NCI-H460 (cell line): ENCODE measurements at regions not wholly inside any gene's neighbourhood (a gene's known extent, or its start where the extent isn't known, plus 50 kb on each side); places are given as distances from the start of the nearest gene placed in this dataset.
"Not testable (repeated sequence)": the region's sequence is repeated elsewhere in the genome, so short reads cannot be mapped to it uniquely, and the experiment has no call there.

Experiments
- DNase-seq: peaks from one replicate; pipeline ENCODE4 v3.0.0-alpha.2; 2016; ENCODE audit warnings: low read depth; ENCODE audit errors: extremely low read depth

DNA sequence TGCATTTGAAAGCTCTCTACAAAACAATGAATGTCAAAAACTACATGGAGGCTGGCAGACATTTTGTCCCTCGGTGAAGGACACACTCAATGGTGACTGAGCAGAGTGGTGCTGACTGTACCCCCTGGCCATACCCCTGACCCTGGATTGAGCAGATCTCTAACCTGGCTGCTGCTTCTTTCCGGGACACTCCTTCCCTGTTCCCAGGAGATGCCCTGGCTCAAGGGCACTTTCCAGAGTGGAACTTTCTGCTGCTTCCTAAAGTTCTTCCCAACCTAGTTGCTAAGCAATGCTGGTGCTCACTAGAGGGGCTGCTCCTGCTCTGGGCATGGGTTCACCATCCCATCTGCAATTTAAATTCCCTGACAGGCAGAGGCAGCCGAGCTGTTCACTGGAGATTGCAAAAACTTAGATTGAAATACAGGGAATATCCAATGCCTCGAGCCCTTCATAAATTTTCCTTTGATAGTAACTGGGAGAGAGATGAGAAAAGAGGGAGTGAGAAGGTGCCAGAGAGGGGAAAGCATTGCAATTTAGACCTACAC is 384.3 kb upstream of the PODXL start:
- DNase-seq = no peak

- DNase-seq = not testable (repeated sequence)
These were observed 382.4 kb upstream of the PODXL start for GRCh38 chr7:131938788-131939187.

GRCh38 chr7:131937868-131938267 is 381.4 kb upstream of the PODXL start:
- no peak for DNase-seq

DNA sequence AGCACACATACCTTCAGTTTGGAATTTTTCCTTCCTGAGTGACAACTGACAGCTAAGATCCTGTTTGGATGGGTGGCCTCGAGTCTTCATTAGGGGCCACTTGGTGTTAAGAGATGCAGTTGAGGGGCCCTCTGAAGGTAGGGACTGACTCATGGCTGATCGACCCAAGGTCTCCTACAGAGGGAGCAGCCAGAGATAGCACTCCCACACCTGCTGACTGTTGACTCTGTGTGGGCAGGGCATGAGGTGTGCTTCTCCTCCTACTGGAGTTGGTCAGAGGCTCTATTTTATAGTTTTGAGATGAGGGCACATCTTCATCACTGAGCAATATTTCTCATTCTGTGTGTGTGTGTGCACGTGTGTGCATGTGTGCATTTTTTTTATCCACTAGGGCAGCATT is 378.8 kb upstream of the PODXL start:
- no peak for DNase-seq

DNA sequence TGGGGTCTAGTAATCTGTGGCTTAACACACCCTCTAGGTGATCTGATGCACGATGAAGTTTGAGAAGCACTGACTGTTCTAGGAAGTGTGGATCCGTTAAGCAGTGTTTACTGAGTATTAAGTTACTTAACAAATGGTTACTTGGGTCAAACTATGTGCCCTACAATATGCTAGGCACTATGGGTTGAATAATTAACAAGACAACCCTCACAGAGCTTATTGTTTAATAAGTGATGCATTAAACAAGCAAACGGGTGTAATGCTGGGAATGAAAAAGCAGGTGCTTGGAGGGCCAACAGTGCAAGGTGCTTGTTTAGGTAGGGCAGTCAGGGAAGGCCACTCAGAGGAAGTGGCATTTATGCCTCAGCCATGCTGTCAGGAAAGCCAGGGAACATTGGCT is 378.0 kb upstream of the PODXL start:
- no peak for DNase-seq

GRCh38 chr7:131933751-131934289 is 377.4 kb upstream of the PODXL start:
- no peak for DNase-seq

DNA sequence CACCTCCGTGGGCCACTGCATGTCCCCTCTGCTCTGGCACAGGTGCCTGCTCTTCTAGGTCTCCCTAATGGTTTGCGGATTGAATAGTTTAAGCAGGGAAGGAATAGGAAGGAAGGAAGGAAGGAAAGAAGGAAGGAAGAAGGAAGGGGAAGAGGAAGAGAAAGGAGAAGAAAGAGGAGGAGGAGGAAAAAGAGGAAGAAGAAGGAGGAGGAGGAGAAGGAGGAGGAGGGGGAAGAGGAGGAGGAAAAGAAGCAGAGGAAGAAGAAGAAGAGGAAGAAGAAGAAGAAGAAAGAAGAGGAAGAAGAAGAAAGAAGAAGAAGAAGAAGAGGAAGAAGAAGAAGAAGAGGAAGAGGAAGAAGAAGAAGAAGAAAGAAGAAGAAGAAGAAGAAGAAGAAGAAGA is 376.8 kb upstream of the PODXL start:
- not testable (repeated sequence) for DNase-seq

DNA sequence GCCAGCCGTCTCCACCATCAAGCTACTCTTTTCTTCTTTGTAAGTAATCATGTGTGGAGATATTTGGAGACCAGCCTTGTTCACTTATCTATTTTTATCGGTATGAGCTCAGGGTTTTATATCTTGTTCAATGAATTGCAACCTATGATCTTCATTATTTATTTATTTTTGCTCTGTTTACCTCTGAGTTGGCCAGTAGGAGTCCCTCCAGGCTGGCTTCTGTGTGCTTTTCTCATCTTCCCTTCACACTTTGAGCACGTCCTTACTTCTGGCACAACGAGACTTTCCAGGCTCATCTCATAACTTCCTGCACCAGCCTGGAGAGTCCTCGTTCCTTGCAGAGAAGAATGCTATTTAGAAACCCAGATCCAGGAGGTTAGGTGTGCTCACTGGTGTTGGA is 375.8 kb upstream of the PODXL start:
- DNase-seq = no peak

- DNase-seq = no peak
These were observed 374.9 kb upstream of the PODXL start for GRCh38 chr7:131931370-131931769.

DNA sequence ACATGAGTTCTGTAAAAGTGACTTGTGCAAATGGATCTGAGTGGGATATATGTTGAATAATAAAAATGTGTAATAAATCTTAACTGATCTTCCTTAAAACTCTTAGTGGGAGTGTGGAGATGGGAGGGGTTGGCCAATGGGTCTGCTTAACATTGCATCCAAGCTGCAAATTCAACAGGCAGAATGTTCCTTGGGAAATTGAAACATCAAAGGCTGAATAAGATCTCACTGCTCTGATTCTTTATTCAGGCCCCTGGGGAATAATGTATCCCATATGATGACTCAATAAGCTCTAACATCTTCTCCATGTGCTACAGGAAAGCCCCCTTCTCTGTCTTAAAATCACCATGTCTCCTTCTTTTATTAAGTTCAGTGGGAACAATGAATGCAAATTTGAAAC is 373.2 kb upstream of the PODXL start:
- DNase-seq = no peak

GRCh38 chr7:131927770-131928423 is 371.5 kb upstream of the PODXL start:
- no peak for DNase-seq

GRCh38 chr7:131925636-131926035 is 369.2 kb upstream of the PODXL start:
- DNase-seq = no peak

DNA sequence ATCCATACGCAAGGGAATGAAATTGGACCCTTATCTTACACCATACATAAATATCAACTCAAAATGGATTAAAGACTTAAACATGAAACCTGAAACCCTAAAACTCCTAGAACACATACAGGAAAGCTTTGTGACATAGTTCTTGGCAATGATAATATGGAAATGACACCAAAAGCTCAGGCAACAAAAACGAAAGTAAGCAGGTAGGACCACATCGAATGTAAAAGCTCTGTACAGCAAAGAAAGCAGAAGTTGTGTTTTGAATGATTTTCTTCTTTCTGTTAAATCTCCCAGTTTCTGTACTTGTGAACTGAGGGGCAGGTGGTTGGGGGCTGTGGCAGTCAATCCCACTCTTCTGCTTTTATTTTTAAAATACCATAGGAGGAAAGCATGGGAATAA is 368.4 kb upstream of the PODXL start:
- no peak for DNase-seq

DNA sequence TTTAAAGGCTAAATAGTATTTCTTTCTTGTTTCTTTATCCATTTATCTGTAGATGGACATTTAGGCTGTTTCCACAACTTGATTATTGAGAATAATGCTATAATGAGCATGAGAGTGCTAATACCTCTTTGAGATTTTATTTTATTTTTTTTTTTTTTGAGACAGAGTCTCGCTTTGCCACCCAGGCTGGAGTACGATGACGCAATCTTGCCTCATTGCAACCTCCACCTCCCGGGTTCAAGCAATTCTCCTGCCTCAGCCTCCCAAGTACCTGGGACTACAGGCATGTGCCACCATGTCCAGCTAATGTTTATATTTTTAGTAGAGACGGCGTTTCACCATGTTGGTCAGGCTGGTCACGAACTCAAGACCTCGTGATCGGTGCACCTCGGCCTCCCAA is 366.5 kb upstream of the PODXL start:
- not testable (repeated sequence) for DNase-seq

DNA sequence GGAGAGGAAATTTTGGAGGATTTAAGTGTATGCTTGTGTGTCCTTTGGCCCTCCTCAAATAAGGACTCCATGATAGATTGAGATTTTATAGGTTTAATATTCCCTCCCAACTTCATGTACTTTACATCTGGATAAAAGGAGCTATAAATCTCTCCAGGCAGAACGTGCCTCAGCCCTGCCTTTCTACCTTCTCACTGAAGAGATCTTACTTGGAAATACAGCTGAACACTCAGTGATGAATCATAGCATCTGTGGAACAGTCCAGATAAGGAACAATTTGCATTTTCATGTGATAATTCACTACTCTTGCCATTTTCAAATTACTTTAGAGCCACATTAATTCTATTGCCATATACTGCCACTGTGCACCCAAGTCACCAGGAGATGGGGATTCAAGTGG is 364.6 kb upstream of the PODXL start:
- DNase-seq = no peak

- no peak for DNase-seq
These were observed 363.7 kb upstream of the PODXL start for GRCh38 chr7:131919920-131920709.

DNA sequence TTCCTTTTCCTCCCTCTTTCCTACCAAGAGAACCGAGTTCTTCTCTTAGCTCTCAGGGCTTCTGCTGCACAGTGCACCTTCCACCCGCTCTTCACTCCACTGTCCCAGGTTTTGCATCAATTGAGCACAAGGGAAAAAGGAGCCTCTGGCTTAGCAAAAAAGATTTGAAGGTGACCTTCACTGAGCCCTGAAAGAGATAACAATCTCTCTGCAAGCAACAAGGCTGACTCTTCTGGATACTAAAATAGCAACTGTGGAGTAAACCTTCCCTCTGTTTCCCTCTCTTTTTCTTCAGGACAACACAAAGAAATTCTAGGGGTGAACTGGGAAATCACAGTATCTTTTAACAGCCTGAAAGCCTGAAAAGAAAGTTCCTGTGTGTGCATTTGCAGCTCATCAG is 354.7 kb upstream of the PODXL start:
- DNase-seq = no peak

DNA sequence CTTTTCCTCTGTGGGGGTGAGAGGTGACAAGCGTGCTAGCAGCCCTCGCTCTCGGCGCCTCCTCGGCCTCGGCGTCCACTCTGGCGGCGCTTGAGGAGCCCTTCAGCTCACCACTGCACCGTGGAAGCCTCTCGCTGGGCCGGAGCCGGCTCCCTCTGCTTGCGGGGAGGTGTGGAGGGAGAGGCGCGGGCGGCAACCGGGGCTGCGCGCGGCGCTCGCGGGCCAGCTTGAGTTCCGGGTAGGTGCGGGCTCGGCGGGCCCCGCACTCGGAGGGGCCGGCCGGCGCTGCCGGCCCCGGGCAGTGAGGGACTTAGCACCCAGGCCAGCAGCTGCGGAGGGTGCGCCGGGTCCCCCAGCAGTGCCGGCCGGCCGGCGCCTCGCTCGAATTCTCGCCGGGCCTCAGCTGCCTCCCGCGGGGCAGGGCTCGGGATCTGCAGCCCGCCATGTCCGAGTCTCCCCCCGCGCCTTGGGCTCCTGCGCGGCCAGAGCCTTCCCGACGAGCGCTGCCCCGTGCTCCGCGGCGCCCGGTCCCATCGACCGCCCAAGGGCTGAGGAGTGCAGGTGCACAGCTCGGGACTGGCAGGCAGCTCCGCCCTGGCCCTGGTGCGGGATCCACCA is 352.8 kb upstream of the PODXL start:
- DNase-seq = no peak

- DNase-seq = no peak
These were observed 352.3 kb upstream of the PODXL start for GRCh38 chr7:131908714-131909113.

- DNase-seq = no peak
These were observed 349.1 kb upstream of the PODXL start for GRCh38 chr7:131905471-131905973.

GRCh38 chr7:131904760-131905327 is 348.4 kb upstream of the PODXL start:
- DNase-seq = no peak
